GM12864 (cell line): ENCODE measurements at regions not wholly inside any gene's neighbourhood (a gene's known extent, or its start where the extent isn't known, plus 50 kb on each side); places are given as distances from the start of the nearest gene placed in this dataset.

Experiments
- DNase-seq: peaks from one replicate; pipeline ENCODE4 v3.0.0-alpha.2; 2011; ENCODE audit warnings: low read depth
- H3K4me3 ChIP-seq: 2 replicates; pipeline ENCODE4 v1.5.1; 2011; ENCODE audit warnings: mild to moderate bottlenecking, low read depth, low read length, control low read depth
- CTCF ChIP-seq: IDR thresholded peaks from 2 replicates; pipeline ENCODE4 v1.5.1; 2011; ENCODE audit warnings: low read depth, mild to moderate bottlenecking, moderate library complexity, low read length, control low read depth, inconsistent platforms; ENCODE audit errors: missing control alignments

DNA sequence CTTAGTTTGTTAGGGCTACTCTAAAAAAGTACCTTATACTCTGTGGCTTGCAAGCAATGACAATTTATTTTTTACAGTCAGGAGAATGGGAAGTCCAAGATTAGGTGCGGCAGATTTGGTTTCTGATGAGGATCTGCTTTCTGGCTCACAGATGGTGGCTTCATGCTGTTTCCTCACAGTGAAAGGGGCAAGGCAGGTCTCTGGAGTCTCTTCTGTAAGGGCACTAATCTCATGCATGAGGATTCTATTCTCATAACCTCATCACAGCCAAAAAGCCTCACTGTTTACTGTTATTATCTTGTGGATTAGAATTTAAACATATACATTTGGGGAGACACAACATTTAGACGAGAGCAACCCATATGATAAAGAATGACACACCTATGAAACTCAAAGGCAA, 1957.4 kb upstream of the SEL1L start:
- no peak for TF ChIP-seq CTCF
- no peak for DNase-seq
- no peak overlapping the region for H3K4me3 ChIP-seq

- no peak overlapping the region for H3K4me3 ChIP-seq
- no peak for TF ChIP-seq CTCF
- no peak for DNase-seq
Observed at GRCh38 chr14:83520837-83521236, 1987.2 kb upstream of the SEL1L start.

DNA sequence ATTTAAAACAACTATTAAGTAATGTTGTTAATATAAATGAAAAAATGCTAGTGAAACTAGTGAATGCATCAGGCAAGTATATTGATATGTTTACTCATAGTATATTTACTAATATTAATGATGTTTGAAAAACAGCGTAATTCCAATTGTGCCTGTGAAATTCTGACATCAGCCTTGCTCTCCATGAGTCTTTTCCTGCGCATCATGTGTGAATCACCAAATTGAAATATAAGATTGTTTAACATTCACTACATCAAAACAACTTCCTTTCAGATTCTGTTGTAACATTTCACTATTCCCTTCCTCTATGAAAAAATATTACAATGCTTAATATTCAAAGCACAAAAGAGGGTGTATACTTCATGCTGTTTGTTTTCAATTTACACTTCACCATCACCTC, 1995.9 kb upstream of the SEL1L start:
- TF ChIP-seq CTCF, result no peak
- no peak overlapping the region for H3K4me3 ChIP-seq
- no peak for DNase-seq

DNA sequence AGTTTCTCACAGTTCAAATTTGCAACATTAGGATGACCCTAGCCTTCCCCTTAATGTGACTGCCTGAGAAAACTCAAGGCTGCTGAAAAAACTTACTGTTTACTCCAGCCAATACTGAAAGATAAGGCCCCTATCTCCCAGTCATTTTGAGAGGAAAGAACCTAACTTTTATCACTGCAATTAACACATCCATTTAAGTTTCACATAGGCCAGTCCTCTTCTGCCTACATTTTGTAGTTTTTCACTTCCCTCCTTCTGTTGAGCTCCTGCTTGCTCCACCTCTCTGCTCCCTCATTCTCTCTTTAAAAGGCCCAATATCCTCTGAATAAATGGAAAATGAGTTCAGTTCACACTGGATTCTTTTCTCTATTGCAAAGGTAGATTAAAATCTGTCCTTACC, 1996.2 kb upstream of the FLRT2 start:
- no peak overlapping the region for H3K4me3 ChIP-seq
- no peak for TF ChIP-seq CTCF
- DNase-seq, result no peak

DNA sequence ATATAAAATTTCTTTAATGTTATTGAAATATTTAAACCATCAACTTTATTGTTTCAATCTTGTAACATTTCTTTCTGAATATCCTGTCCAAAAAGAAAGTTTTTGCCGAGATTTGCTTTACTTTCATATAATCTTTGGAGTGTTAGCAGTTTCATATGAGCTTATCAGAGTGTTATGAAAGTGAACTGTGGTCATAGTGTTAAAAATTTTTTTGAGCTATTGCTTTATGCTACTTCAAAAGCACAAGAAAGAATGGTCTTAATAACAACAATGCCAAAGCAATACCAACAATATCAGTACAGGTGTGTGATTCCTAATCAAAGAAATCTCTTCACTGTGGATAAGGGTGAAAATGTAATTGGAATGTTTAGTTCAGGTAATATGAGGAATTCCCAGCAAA, 1994.9 kb upstream of the FLRT2 start:
- no peak overlapping the region for H3K4me3 ChIP-seq
- TF ChIP-seq CTCF, result no peak
- no peak for DNase-seq

DNA sequence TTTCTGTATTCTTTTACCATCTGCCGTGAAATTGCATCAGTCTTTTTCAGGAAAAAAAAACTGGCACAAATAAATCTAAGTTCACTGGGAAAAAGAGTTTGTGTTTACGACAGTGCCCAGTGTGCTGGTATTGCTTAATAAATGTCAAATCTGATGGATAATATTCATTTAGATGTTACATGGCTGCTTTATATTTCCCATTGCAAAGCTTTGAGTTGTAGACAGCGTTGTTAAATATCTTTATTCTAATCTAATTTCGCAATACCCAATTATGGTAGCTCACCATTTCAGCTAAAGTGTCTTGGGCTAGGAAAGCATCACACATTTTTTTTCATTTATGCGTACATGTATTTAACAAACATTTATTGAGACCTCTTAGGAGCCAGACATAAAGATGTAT, 1994.5 kb upstream of the FLRT2 start:
- TF ChIP-seq CTCF, result no peak
- H3K4me3 ChIP-seq, result no peak overlapping the region
- no peak for DNase-seq

DNA sequence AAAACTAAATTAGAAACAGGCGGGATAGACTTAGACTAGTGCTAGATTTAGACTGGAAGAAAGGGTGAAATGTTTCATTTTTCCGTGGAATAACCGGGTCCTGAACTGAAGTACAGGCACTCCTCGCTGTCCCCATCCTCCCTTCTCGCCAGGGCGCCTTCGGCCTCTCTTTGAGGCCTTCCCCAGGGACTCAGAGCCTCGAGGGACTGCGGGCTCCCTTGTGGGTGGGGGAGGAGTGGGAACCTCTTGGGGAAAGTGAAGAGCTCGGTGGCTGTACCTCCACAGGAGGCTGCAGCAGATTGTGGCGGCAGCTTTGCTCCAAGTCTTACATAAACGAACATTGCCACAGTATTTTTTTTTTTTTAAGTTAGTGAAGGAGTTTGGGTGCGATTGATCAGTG, 1988.8 kb upstream of the FLRT2 start:
- no peak for DNase-seq
- no peak for TF ChIP-seq CTCF
- H3K4me3 ChIP-seq, result no peak overlapping the region
